HG02852 (cell line): ENCODE measurements at regions not wholly inside any gene's neighbourhood (a gene's known extent, or its start where the extent isn't known, plus 50 kb on each side); places are given as distances from the start of the nearest gene placed in this dataset.

Source experiments
- ATAC-seq: cut with Tn5 transposase; IDR thresholded peaks from one replicate; pipeline ENCODE4 v1.9.1; 2021; ENCODE audit warnings: mild to moderate bottlenecking, moderate library complexity; ENCODE audit not compliant: unreplicated experiment

GRCh38 chr7:15938115-15938514 lies 251.6 kb upstream of the MEOX2 start:
- no peak for ATAC-seq

DNA sequence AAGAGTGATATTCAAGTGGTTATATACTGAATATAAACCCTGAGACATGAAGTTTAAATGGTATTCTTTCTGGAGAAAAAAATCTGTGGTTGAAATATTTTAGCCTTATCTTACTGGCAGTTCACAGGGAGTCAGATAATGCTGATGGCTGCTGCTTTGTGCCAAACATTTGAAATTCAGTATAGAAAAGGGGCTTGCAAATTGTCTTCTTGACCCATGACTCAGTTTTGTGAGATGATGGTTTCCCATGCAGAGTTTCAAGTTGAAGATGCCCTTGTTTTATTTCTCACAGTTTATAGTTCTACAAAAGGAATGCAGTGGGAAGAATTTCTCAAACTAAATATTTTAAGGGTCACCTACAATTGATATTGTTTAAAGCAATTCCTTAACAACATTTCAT lies 251.1 kb upstream of the MEOX2 start:
- ATAC-seq: no peak

DNA sequence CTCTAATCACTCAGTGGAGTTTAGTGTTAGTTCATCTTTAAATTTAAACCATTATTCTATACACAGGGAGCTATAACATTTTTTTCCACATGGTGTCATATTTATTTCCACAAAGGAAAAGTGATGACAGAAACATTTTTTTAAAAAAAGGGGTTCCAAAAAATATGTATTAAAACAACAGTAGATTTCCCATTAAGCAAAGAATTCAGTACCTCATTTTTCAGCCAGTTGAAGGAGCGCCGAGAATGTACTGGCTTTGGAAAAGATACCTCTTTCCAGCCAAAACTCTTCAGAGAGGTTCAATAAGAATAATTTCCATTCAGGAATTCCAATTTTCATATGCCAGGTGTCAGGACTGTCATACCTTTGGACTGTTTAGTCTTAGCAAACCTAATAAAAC lies 250.5 kb upstream of the MEOX2 start:
- ATAC-seq: no peak

- ATAC-seq: no peak
Measured at GRCh38 chr7:15932318-15932717, 245.8 kb upstream of the MEOX2 start.

GRCh38 chr7:15929411-15929810 lies 242.9 kb upstream of the MEOX2 start:
- ATAC-seq: no peak

DNA sequence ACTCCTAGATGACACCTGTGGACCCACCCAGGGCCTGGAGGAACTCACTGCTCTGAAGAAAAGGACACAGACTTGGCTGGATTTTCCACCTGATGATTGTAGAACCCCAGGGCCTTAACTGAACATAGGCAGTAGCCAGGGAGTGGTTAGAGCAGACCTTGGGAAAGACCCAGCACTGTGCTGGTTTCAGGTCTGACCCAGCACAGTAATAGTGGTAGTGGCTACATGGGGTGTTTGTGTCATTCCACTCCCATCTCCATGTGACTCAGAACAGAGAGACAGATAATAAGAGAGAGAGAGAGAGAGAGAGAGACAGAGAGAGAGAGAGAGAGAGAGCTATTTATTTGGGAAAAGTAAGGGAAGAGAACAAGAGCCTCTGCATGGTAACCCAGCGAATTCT lies 239.1 kb upstream of the MEOX2 start:
- ATAC-seq: peak; percentile 86

GRCh38 chr7:15924910-15925309 lies 238.4 kb upstream of the MEOX2 start:
- no peak for ATAC-seq

- no peak for ATAC-seq
Measured at GRCh38 chr7:15922002-15922401, 235.5 kb upstream of the MEOX2 start.

DNA sequence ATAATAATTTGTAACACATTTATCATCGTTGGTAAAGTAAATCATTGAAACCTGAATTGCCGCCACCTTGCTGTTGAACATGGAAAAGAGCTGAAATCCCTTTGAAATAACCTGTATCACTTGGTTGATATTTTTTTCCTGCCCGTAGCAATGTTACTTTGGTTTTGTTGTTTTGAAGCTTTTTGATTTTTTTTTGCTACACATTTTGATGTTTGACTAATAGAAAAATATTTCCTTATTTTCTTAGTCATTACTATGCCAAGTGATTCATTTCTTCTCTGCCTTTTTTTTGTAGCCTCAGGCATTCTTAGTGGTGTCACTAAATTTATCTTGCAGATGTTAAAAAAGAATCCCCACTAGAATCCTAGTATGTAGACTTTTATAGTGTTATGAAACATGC lies 235.1 kb upstream of the MEOX2 start:
- ATAC-seq: no peak

- no peak for ATAC-seq
Measured at GRCh38 chr7:15920953-15921352, 234.5 kb upstream of the MEOX2 start.

DNA sequence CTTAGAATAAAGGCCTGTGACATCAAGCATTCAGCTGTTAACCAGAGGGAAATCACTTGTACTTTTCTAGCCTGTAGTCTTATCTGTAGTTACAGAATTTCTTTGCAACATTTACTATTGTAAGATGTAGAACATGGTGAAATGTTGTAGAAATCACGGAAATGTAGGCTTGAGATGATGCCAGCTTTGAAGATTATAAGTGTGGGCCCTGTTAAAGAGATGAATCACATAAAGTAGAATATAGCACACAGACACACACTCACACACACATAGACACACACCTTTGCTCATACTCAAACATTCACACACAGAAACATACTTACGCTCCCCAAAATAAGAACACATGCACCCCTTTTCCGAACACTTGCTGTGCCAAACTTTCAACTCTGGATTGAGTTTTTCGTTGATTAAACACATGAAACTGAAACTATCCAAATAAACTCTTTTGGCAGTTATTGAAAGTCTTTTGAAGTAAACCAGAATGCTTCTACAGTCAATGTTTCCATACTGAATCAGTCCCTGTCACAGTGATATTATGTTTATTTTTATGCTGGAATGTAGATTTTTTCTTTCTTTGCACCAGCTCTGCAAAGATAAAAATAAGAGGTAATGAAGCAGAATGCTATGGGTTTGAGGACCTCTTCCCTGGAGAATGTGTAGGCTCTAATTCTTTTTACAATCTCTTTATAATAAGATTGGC lies 230.3 kb upstream of the MEOX2 start:
- ATAC-seq: no peak

DNA sequence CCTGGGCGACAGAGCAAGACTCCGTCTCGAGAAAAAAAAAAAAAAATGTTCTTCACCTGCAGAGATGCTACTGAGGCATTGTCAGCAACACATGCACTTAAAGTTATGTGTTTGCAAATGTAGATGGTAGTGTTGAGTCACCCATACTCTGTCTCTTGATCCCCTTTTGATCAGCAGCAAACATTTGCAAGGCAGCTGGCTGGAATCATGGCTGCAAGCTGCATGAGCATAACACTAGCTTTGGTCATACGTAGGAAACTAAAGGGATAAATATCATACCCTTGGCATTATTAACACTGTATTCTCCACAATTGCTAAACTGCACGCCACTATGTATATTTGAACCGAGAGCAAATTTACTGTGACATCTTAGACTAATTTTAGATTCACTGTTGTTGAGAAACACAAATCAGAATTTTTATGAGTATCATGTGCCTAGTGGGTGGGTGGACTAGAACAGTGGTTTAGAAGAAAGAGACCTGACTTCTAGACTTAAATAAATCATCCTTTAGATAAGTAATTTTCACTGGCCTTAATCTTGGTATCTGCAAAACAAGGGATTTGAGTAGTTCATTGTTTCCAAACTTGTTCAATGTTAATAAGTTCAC lies 229.3 kb upstream of the MEOX2 start:
- ATAC-seq: no peak

GRCh38 chr7:15914611-15915010 lies 228.1 kb upstream of the MEOX2 start:
- no peak for ATAC-seq

GRCh38 chr7:15906436-15906835 lies 220.0 kb upstream of the MEOX2 start:
- no peak for ATAC-seq

DNA sequence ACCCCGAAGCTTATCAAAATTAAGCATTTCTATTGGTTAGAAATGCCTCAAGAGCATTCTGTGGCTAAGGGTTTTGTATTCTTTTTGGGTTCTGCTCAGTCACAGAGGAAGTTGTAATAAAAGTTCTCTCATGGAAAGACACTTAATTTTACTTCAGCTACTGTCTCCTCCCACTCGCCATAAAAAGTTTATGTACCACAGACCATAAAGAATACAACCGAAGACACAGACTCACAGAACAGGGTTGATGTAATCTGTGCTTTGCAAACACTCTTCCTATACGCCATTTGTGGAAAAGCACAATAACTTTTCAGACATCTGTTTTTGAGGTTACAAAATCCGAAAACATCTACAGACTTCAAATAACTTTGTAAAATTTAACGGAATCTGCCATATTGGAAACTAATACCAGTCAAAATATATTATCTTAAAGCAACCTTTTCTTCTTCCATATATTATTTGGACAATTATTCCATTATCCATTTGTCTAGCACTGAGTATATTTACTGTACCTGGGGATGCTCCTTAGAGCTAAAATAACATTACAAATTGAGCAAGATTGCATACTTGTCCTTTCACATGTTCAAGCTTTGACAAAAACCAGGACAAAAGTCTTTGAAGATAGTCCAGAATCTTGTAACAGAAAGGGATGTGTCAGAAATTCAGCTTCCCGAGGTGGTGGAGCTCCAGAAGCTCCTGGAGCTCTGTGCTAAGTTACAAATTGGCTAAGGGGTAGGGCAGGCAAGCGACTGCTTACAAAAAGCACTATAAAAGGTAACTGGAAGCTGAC lies 219.0 kb upstream of the MEOX2 start:
- ATAC-seq: no peak

DNA sequence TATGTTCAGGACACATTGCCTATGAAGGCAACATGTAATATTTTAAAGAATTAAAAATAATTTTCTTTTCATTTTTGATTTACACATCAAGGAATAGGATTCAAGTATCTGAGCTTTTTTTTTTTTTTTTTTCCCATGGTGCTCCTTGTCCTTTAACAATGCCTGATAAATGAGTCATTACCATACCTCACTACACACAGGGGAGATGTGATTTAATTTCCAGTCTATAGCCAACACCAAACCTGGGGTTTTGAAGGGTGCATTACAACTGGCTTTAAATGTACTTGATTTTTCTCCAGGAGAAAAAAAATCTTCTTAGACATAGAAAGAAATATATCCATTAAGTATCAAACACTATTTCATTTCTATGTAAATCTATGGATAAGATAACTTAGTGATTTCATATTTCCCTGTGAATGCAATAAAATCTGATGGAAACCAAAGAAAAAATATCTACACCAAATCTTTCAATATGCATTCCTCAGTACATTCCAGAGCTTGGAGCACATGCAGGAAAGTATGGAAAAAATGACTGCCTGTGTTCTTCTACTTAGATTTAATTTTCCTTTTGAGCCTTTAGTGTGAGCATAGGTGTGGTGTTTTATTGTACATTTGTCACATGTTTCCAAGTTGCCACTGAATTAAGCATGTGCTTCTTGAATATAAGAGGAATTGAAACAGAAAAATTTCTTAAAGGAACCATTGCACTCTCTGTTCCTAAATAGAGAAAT lies 204.8 kb upstream of the MEOX2 start:
- no peak for ATAC-seq

DNA sequence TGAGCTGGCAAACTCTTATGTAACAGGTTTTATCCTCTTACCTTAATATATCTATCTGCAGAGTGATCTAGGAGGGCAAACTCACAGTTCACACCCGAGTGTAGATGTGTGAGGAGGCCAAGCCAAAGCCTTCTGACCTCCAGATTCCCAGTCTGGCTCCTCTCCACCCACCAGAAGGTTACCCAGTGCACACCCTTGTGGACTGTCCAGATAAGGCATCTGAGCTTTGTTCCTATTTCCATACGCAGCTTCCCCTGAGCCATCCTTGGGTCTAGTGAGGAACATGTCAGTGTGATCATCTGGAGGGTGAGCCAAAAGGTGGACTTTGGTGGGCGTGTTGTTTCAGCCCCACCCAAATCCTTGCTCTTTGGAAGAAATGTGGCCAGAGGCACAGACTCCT lies 203.0 kb upstream of the MEOX2 start:
- ATAC-seq: no peak

DNA sequence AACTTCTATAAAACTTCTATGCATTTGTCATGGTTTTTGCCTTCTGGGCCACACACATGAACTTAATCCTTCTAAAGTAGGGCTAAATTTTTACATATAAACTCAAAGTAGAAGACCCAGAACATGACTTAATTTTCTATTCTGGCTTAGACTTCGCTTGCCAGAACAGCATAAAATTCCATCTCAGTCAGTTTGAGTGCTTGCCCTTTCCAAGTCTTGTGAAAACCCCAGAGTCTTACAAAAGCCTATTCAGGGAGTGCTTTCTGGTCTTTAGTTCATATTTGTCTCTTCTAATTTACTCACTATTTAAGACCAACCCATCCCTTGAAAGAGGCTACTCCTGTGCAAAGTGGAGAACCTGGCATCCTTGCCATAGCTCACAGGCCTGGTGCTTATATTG lies 201.6 kb upstream of the MEOX2 start:
- no peak for ATAC-seq

DNA sequence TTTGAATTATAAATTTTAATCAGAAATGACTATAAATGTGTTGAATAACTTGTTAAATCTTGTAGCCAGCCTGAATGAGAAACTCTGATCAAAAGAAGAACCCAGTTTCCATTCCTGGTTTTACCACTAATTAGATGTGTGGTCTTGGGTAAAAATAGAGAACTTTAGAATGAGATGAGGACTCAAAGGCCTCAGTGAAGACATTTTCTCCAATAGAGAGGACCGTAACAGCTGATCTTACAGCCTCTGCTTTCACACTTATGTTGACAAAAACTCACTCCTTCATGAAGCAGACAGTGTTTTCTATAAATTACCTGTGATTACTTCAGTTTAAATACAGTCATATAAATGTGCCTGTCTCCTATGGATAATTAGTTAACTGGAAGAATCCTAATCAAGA lies 200.1 kb upstream of the MEOX2 start:
- ATAC-seq: no peak

GRCh38 chr7:15885678-15886077 lies 199.2 kb upstream of the MEOX2 start:
- ATAC-seq: no peak

DNA sequence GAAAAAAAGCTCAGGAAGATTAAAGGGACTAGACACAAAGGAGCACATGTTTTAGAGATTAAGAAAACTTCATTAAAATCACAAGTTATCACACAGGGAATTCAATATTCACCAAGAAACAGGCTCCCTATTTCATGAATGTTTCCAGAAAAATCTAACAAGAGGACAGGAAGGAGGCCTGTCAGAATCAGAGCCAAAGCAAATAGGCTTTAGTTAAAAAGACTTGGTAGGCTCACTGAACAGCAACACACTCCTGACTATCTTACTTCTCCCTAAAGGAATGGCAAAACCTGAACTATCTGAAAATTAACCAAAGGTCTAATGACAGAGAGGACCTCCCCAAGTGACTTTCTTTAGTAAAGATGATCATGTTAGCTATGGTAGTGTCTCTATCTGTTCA lies 188.3 kb upstream of the MEOX2 start:
- no peak for ATAC-seq

GRCh38 chr7:15870347-15870746 lies 183.9 kb upstream of the MEOX2 start:
- ATAC-seq: no peak
